ENCODE measurements at regions not wholly inside any gene's neighbourhood (a gene's known extent, or its start where the extent isn't known, plus 50 kb on each side); places are given as distances from the start of the nearest gene placed in this dataset.

GRCh38 chr10:83397806-83398205, 741.5 kb upstream of the GHITM start:
- H3K9me3 ChIP-seq (ENCODE audit: control insufficient read depth in 2 of 3, low read length in 3 of 3) = peaks cover 0 to 8% (median 0%) of the 10 kb centered on the region in 3 experiments
- Mint-ChIP-seq H3K27me3 (no peaks in the 10 kb centered on the region), H3K4me1 (no peaks in the 10 kb centered on the region), H3K27ac (no peak overlapping the region), H3K9me3 (peaks cover 0 to 10% (median 1%) of the 10 kb centered on the region in 11 donors), H3K4me3 (no peak overlapping the region), H3K36me3 (no peaks in the 10 kb centered on the region)
- ATAC-seq (no peak), DNase-seq (no peak)
- H3K27ac ChIP-seq (ENCODE audit: low read depth, low read length) = no peak overlapping the region
- POLR2A ChIA-PET = no interaction called here
- no peak overlapping the region for H3K4me3 ChIP-seq (ENCODE audit: low read length)
- H3K4me1 ChIP-seq (ENCODE audit: control insufficient read depth in 2 of 2, insufficient read depth in 2 of 2, low read length in 2 of 2) = no peaks in the 10 kb centered on the region
- intact Hi-C loops (cut with micrococcal nuclease) = no loop called here
- H3K36me3 ChIP-seq (ENCODE audit: control insufficient read depth in 2 of 3, insufficient read depth in 3 of 3, low read length in 3 of 3) = no peaks in the 10 kb centered on the region
- no peaks in the 10 kb centered on the region for H3K27me3 ChIP-seq (ENCODE audit: control insufficient read depth in 2 of 2, insufficient read depth in 2 of 2, low read length in 2 of 2)
- CTCF ChIA-PET = no interaction called here

GRCh38 chr10:83410570-83410969, 728.7 kb upstream of the GHITM start:
- Mint-ChIP-seq H3K4me3 (no peak overlapping the region), H3K36me3 (no peaks in the 10 kb centered on the region), H3K27ac (no peak overlapping the region), H3K9me3 (peaks cover 0 to 28% (median 3%) of the 10 kb centered on the region in 11 donors), H3K4me1 (peaks cover 0 to 2% (median 0%) of the 10 kb centered on the region in 7 donors), H3K27me3 (no peaks in the 10 kb centered on the region)
- Histone ChIP-seq H3K36me3 (ENCODE audit: control insufficient read depth in 2 of 3, insufficient read depth in 3 of 3, low read length in 3 of 3) (no peaks in the 10 kb centered on the region), H3K27me3 (ENCODE audit: control insufficient read depth in 2 of 2, insufficient read depth in 2 of 2, low read length in 2 of 2) (no peaks in the 10 kb centered on the region), H3K4me1 (ENCODE audit: control insufficient read depth in 2 of 2, insufficient read depth in 2 of 2, low read length in 2 of 2) (no peaks in the 10 kb centered on the region), H3K4me3 (ENCODE audit: low read length) (no peak overlapping the region), H3K9me3 (ENCODE audit: control insufficient read depth in 2 of 3, low read length in 3 of 3) (no peaks in the 10 kb centered on the region), H3K27ac (ENCODE audit: low read depth, low read length) (no peak overlapping the region)
- POLR2A ChIA-PET = no interaction called here
- CTCF ChIA-PET = no interaction called here
- no peak for DNase-seq
- ATAC-seq = no peak
- intact Hi-C loops (cut with micrococcal nuclease) = no loop called here

DNA sequence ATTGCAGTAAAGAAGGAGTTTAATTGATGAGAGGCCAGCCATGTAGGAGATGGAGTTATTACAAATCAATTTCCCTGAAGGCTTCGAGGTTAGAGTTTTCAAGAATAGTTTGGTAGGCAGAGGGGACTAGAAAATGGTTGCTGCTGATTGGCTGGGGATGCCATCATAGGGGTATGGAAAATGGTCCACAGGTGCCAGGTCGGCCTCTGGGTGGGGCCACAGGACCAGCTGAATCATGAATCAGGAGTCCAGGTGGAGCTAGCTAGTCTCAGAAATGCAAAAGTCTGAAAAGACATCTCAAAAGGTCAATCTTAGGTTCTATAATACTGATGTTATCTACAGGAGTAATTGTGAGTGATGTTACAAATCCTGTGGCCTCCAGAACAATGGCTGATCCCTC, 714.0 kb upstream of the GHITM start:
- POLR2A ChIA-PET = no interaction called here
- intact Hi-C loops (cut with micrococcal nuclease) = no loop called here
- ATAC-seq = no peak
- H3K9me3 Mint-ChIP-seq = peaks cover 0 to 19% (median 3%) of the 10 kb centered on the region in 11 donors
- Histone ChIP-seq H3K4me1 (ENCODE audit: control insufficient read depth in 2 of 2, insufficient read depth in 2 of 2, low read length in 2 of 2) (no peaks in the 10 kb centered on the region), H3K9me3 (ENCODE audit: control insufficient read depth in 2 of 3, low read length in 3 of 3) (no peaks in the 10 kb centered on the region), H3K27me3 (ENCODE audit: control insufficient read depth in 2 of 2, insufficient read depth in 2 of 2, low read length in 2 of 2) (no peaks in the 10 kb centered on the region), H3K36me3 (ENCODE audit: control insufficient read depth in 2 of 3, insufficient read depth in 3 of 3, low read length in 3 of 3) (no peaks in the 10 kb centered on the region), H3K4me3 (ENCODE audit: low read length) (no peak overlapping the region), H3K27ac (ENCODE audit: low read depth, low read length) (no peak overlapping the region)
- H3K27ac Mint-ChIP-seq = no peak overlapping the region
- no peaks in the 10 kb centered on the region for H3K27me3 Mint-ChIP-seq
- no peak overlapping the region for H3K4me3 Mint-ChIP-seq
- no peaks in the 10 kb centered on the region for H3K4me1 Mint-ChIP-seq
- H3K36me3 Mint-ChIP-seq = no peaks in the 10 kb centered on the region
- no peak for DNase-seq
- CTCF ChIA-PET = no interaction called here

DNA sequence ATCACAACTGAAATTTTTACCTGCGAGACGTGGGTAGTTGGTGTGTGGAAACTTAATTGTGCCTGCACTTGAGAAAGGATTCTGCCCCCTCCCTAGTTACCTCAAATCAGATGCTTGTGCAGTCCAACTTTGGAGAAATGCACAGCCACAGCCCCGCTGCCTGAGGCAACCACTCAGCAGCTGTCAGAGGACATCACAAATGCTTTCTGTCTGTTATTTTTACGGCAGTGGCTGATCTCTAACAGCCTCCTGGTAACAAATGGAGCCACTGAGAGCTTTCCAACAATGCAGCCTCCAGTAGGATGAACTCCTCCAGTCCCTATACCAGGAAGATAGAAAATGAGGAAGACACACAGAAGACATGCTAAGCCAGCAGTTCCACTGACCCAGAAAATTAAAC, 712.2 kb upstream of the GHITM start:
- Mint-ChIP-seq H3K27ac (no peak overlapping the region), H3K27me3 (no peaks in the 10 kb centered on the region), H3K9me3 (peaks cover 0 to 19% (median 5%) of the 10 kb centered on the region in 11 donors), H3K36me3 (no peaks in the 10 kb centered on the region), H3K4me1 (no peaks in the 10 kb centered on the region), H3K4me3 (no peak overlapping the region)
- Histone ChIP-seq H3K4me3 (ENCODE audit: low read length) (no peak overlapping the region), H3K9me3 (ENCODE audit: control insufficient read depth in 2 of 3, low read length in 3 of 3) (no peaks in the 10 kb centered on the region), H3K27ac (ENCODE audit: low read depth, low read length) (no peak overlapping the region), H3K36me3 (ENCODE audit: control insufficient read depth in 2 of 3, insufficient read depth in 3 of 3, low read length in 3 of 3) (no peaks in the 10 kb centered on the region), H3K27me3 (ENCODE audit: control insufficient read depth in 2 of 2, insufficient read depth in 2 of 2, low read length in 2 of 2) (no peaks in the 10 kb centered on the region), H3K4me1 (ENCODE audit: control insufficient read depth in 2 of 2, insufficient read depth in 2 of 2, low read length in 2 of 2) (no peaks in the 10 kb centered on the region)
- DNase-seq (no peak), ATAC-seq (no peak)
- POLR2A ChIA-PET = no interaction called here
- intact Hi-C loops (cut with micrococcal nuclease) = no loop called here
- CTCF ChIA-PET = no interaction called here

DNA sequence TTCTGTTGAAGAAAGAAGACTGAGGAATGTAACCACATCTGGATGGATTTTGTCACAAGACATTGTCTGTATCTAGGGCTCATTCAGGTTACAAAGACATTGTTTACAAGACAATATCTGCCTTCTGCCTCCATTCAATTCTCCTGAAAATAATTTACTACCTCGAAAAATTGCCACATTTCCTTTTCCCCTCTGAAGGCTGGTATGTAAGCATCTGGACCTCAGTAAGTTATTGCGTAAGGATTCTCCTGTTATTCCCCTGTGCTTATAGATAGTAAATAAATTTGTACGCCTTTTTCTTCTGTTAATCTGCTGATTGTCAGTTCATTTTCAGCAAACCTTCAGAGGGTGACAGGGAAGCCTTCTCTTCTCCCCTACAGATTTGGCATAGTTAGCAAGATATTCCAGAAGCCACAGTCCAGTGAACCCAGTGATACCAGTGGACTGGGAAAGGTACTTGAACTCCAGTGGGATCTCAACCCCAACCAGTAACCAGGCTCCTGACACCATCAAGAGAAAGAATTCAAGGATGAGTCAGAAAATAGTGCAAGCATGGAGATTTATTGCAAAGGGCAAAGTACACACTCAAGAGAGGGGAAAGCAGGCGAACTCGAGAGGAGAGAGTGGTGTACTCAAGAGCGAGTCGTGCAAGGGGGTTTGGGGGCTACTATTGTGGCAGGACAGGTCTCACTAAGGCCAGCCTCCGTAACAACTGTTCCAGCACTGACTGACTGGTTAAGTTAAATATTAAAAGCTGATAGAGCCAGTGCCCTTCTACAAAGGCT, 706.9 kb upstream of the GHITM start:
- Mint-ChIP-seq H3K4me3 (no peak overlapping the region), H3K9me3 (peaks cover 0 to 19% (median 8%) of the 10 kb centered on the region in 11 donors), H3K4me1 (no peaks in the 10 kb centered on the region), H3K27ac (no peak overlapping the region), H3K36me3 (no peaks in the 10 kb centered on the region), H3K27me3 (no peaks in the 10 kb centered on the region)
- ATAC-seq (no peak), DNase-seq (no peak)
- CTCF ChIA-PET = no interaction called here
- POLR2A ChIA-PET = no interaction called here
- H3K4me1 ChIP-seq (ENCODE audit: control insufficient read depth in 2 of 2, insufficient read depth in 2 of 2, low read length in 2 of 2) = no peaks in the 10 kb centered on the region
- H3K36me3 ChIP-seq (ENCODE audit: control insufficient read depth in 2 of 3, insufficient read depth in 3 of 3, low read length in 3 of 3) = no peaks in the 10 kb centered on the region
- no peak overlapping the region for H3K27ac ChIP-seq (ENCODE audit: low read depth, low read length)
- H3K9me3 ChIP-seq (ENCODE audit: control insufficient read depth in 2 of 3, low read length in 3 of 3) = no peaks in the 10 kb centered on the region
- no peaks in the 10 kb centered on the region for H3K27me3 ChIP-seq (ENCODE audit: control insufficient read depth in 2 of 2, insufficient read depth in 2 of 2, low read length in 2 of 2)
- intact Hi-C loops (cut with micrococcal nuclease) = no loop called here
- no peak overlapping the region for H3K4me3 ChIP-seq (ENCODE audit: low read length)

- ChIA-PET CTCF (no interaction called here), POLR2A (no interaction called here)
- Histone ChIP-seq H3K4me3 (ENCODE audit: low read length) (no peak overlapping the region), H3K36me3 (ENCODE audit: control insufficient read depth in 2 of 3, insufficient read depth in 3 of 3, low read length in 3 of 3) (no peaks in the 10 kb centered on the region), H3K4me1 (ENCODE audit: control insufficient read depth in 2 of 2, insufficient read depth in 2 of 2, low read length in 2 of 2) (no peaks in the 10 kb centered on the region), H3K27ac (ENCODE audit: low read depth, low read length) (no peak overlapping the region), H3K27me3 (ENCODE audit: control insufficient read depth in 2 of 2, insufficient read depth in 2 of 2, low read length in 2 of 2) (no peaks in the 10 kb centered on the region), H3K9me3 (ENCODE audit: control insufficient read depth in 2 of 3, low read length in 3 of 3) (no peaks in the 10 kb centered on the region)
- ATAC-seq (no peak), DNase-seq (no peak)
- Mint-ChIP-seq H3K4me3 (no peak overlapping the region), H3K9me3 (peaks cover 0 to 19% (median 5%) of the 10 kb centered on the region in 11 donors), H3K4me1 (no peaks in the 10 kb centered on the region), H3K27ac (no peak overlapping the region), H3K27me3 (no peaks in the 10 kb centered on the region), H3K36me3 (no peaks in the 10 kb centered on the region)
- intact Hi-C loops (cut with micrococcal nuclease) = no loop called here
Measured at GRCh38 chr10:83433705-83434104, 705.6 kb upstream of the GHITM start.

DNA sequence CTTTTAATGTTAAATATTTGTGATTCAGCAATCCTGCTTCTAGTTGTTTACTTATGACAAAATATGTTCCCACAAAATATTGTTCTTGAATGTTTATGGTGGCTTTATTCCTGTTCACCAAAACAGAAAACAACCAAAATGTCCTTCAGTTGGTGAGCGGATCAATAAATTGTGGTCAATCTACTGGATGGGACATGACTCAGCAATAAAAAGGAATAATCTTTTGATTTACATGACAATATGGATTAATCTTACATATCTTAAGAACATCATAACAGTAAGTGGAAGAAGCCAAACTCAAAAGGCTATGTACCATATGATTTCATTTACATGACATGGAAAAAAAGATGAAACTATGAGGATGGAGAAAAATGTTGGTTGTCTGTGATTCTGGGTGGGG, 691.3 kb upstream of the GHITM start:
- no peak overlapping the region for H3K27ac ChIP-seq (ENCODE audit: low read depth, low read length)
- DNase-seq (no peak), ATAC-seq (no peak)
- no peaks in the 10 kb centered on the region for H3K27me3 ChIP-seq (ENCODE audit: control insufficient read depth in 2 of 2, insufficient read depth in 2 of 2, low read length in 2 of 2)
- Mint-ChIP-seq H3K4me1 (no peaks in the 10 kb centered on the region), H3K27me3 (no peaks in the 10 kb centered on the region), H3K4me3 (no peak overlapping the region), H3K27ac (no peak overlapping the region), H3K36me3 (no peaks in the 10 kb centered on the region), H3K9me3 (peaks cover 0 to 20% (median 6%) of the 10 kb centered on the region in 11 donors)
- no peak overlapping the region for H3K4me3 ChIP-seq (ENCODE audit: low read length)
- POLR2A ChIA-PET = no interaction called here
- H3K36me3 ChIP-seq (ENCODE audit: control insufficient read depth in 2 of 3, insufficient read depth in 3 of 3, low read length in 3 of 3) = no peaks in the 10 kb centered on the region
- H3K9me3 ChIP-seq (ENCODE audit: control insufficient read depth in 2 of 3, low read length in 3 of 3) = no peaks in the 10 kb centered on the region
- intact Hi-C loops (cut with micrococcal nuclease) = no loop called here
- no peaks in the 10 kb centered on the region for H3K4me1 ChIP-seq (ENCODE audit: control insufficient read depth in 2 of 2, insufficient read depth in 2 of 2, low read length in 2 of 2)
- CTCF ChIA-PET = no interaction called here

All from naive thymus-derived CD4-positive, alpha-beta T cell (primary cell).